Parathyroid adenoma (tissue), 2 donors: ENCODE measurements at regions not wholly inside any gene's neighbourhood (a gene's known extent, or its start where the extent isn't known, plus 50 kb on each side); places are given as distances from the start of the nearest gene placed in this dataset.

Source experiments
- H2AFZ ChIP-seq: fragments of 300-600 bp; sonication (generic); one replicate; pipeline ENCODE4 v1.7.0; 2017; ENCODE audit warnings: antibody characterized with exemption, mild to moderate bottlenecking
- H3K27ac ChIP-seq: fragments of 300-600 bp; sonication (generic); one replicate; pipeline ENCODE4 v1.7.0; 2017
- H3K27me3 ChIP-seq: fragments of 300-600 bp; sonication (generic); one replicate; pipeline ENCODE4 v1.7.0; 2017; ENCODE audit warnings: low read length; ENCODE audit not compliant: control insufficient read depth, insufficient read depth
- H3K36me3 ChIP-seq: fragments of 300-600 bp; sonication (generic); one replicate; pipeline ENCODE4 v1.7.0; 2017; ENCODE audit warnings: low read length; ENCODE audit not compliant: control insufficient read depth, insufficient read depth
- H3K4me1 ChIP-seq: fragments of 300-600 bp; sonication (generic); one replicate; pipeline ENCODE4 v1.7.0; 2017; ENCODE audit warnings: control low read depth
- H3K4me2 ChIP-seq: fragments of 300-600 bp; sonication (generic); one replicate; pipeline ENCODE4 v1.7.0; 2017; ENCODE audit warnings: low read length
- H3K4me3 ChIP-seq: fragments of 300-600 bp; sonication (generic); one replicate; pipeline ENCODE4 v1.7.0; 2017; ENCODE audit warnings: low read depth, low read length
- H3K79me2 ChIP-seq: fragments of 300-600 bp; sonication (generic); one replicate; pipeline ENCODE4 v1.7.0; 2017; ENCODE audit warnings: control low read depth
- H3K9ac ChIP-seq: fragments of 300-600 bp; sonication (generic); one replicate; pipeline ENCODE4 v1.7.0; 2017; ENCODE audit warnings: mild to moderate bottlenecking
- H3K9me3 ChIP-seq: fragments of 300-600 bp; sonication (generic); one replicate; pipeline ENCODE4 v1.7.0; 2017; ENCODE audit warnings: low read length; ENCODE audit not compliant: control insufficient read depth
- TF ChIP-seq, protein P1 (sequence below): fragments of 300-600 bp; sonication (generic); IDR thresholded peaks from one replicate; pipeline ENCODE4 v1.7.0; 2017; ENCODE audit warnings: antibody characterized with exemption, mild to moderate bottlenecking
- donor health status: primary hyperparathyroidism.

- H3K4me2 ChIP-seq: no peak overlapping the region
- H3K9me3 ChIP-seq: no peaks in the 10 kb centered on the region
- H3K27me3 ChIP-seq: no peaks in the 10 kb centered on the region
- H3K9ac ChIP-seq: no peak overlapping the region
- no peaks in the 10 kb centered on the region for H3K36me3 ChIP-seq
- no peaks in the 10 kb centered on the region for H3K79me2 ChIP-seq
- TF ChIP-seq, protein P1, sequence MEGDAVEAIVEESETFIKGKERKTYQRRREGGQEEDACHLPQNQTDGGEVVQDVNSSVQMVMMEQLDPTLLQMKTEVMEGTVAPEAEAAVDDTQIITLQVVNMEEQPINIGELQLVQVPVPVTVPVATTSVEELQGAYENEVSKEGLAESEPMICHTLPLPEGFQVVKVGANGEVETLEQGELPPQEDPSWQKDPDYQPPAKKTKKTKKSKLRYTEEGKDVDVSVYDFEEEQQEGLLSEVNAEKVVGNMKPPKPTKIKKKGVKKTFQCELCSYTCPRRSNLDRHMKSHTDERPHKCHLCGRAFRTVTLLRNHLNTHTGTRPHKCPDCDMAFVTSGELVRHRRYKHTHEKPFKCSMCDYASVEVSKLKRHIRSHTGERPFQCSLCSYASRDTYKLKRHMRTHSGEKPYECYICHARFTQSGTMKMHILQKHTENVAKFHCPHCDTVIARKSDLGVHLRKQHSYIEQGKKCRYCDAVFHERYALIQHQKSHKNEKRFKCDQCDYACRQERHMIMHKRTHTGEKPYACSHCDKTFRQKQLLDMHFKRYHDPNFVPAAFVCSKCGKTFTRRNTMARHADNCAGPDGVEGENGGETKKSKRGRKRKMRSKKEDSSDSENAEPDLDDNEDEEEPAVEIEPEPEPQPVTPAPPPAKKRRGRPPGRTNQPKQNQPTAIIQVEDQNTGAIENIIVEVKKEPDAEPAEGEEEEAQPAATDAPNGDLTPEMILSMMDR: no peak
- no peak overlapping the region for H2AFZ ChIP-seq
- H3K27ac ChIP-seq: no peak overlapping the region
- H3K4me1 ChIP-seq: peaks cover 8% of the 10 kb centered on the region
- H3K4me3 ChIP-seq: no peak overlapping the region
Measured at GRCh38 chr18:10122988-10123950, 209.5 kb downstream of the VAPA start.

- Histone ChIP-seq H3K4me3 (no peak overlapping the region), H3K79me2 (no peaks in the 10 kb centered on the region), H3K4me1 (peaks cover 16% of the 10 kb centered on the region), H3K4me2 (no peak overlapping the region), H3K27me3 (no peaks in the 10 kb centered on the region), H3K36me3 (no peaks in the 10 kb centered on the region), H3K27ac (no peak overlapping the region), H3K9ac (no peak overlapping the region), H2AFZ (no peak overlapping the region), H3K9me3 (no peaks in the 10 kb centered on the region)
- TF ChIP-seq, protein P1: no peak
Measured at GRCh38 chr18:10124071-10124470, 210.3 kb downstream of the VAPA start.

GRCh38 chr18:10124557-10124956 is 210.7 kb downstream of the VAPA start:
- no peak overlapping the region for H3K4me2 ChIP-seq
- no peak overlapping the region for H2AFZ ChIP-seq
- H3K9ac ChIP-seq: no peak overlapping the region
- no peaks in the 10 kb centered on the region for H3K36me3 ChIP-seq
- no peak overlapping the region for H3K27ac ChIP-seq
- TF ChIP-seq, protein P1: no peak
- no peaks in the 10 kb centered on the region for H3K79me2 ChIP-seq
- no peak overlapping the region for H3K4me3 ChIP-seq
- peaks cover 19% of the 10 kb centered on the region for H3K4me1 ChIP-seq
- H3K27me3 ChIP-seq: no peaks in the 10 kb centered on the region
- H3K9me3 ChIP-seq: no peaks in the 10 kb centered on the region

GRCh38 chr18:10124967-10125366 is 211.2 kb downstream of the VAPA start:
- Histone ChIP-seq H3K4me1 (peaks cover 19% of the 10 kb centered on the region), H3K27me3 (no peaks in the 10 kb centered on the region), H3K4me3 (no peak overlapping the region), H3K27ac (no peak overlapping the region), H3K9me3 (no peaks in the 10 kb centered on the region), H3K79me2 (no peaks in the 10 kb centered on the region), H3K9ac (no peak overlapping the region), H3K36me3 (no peaks in the 10 kb centered on the region), H3K4me2 (no peak overlapping the region), H2AFZ (no peak overlapping the region)
- TF ChIP-seq, protein P1: no peak
